Tibial artery (tissue), 4 donors: ENCODE measurements at regions not wholly inside any gene's neighbourhood (a gene's known extent, or its start where the extent isn't known, plus 50 kb on each side); places are given as distances from the start of the nearest gene placed in this dataset.
"Not testable (repeated sequence)": the region's sequence is repeated elsewhere in the genome, so short reads cannot be mapped to it uniquely, and the experiment has no call there.

ENCODE experiments used
- DNase-seq, 2 donors: peaks; one replicate each; pipeline ENCODE4 v3.0.0-alpha.2; 2019
- H3K27ac ChIP-seq, 2 donors: fragments of 200-600 bp; sonication (generic) in 1 of 2; 1 replicate in 1 of 2; 2 replicates in 1 of 2; pipeline ENCODE4 v1.5.1; 2018 to 2019; ENCODE audit warnings: mild to moderate bottlenecking in 1 of 2
- H3K27me3 ChIP-seq, 2 donors: fragments of 200-600 bp; sonication (generic) in 1 of 2; one replicate each; pipeline versions ENCODE4 v1.5.1 to v1.6.0; 2016 to 2019
- H3K36me3 ChIP-seq, 3 donors: fragments of 200-600 bp; sonication (generic) in 2 of 3; one replicate each; pipeline ENCODE4 v1.5.1; 2016 to 2019; ENCODE audit warnings: mild to moderate bottlenecking in 2 of 3
- H3K4me1 ChIP-seq, 4 donors: fragments of 200-600 bp; sonication (generic) in 2 of 4; 1 replicate in 3 of 4; 2 replicates in 1 of 4; pipeline ENCODE4 v1.5.1; 2016 to 2019
- H3K4me3 ChIP-seq, 2 donors: fragments of 200-600 bp; sonication (generic) in 1 of 2; 1 replicate in 1 of 2; 2 replicates in 1 of 2; pipeline ENCODE4 v1.5.1; 2018 to 2019; ENCODE audit warnings: mild to moderate bottlenecking in 2 of 2
- H3K9me3 ChIP-seq, 3 donors: fragments of 200-600 bp; sonication (generic) in 1 of 3; one replicate each; pipeline ENCODE4 v1.5.1; 2016 to 2019
- CTCF ChIP-seq, 2 experiments: fragments of 200-600 bp in 1 of 2; fragments of 450-650 bp in 1 of 2; IDR thresholded peaks; one replicate each; pipeline ENCODE4 v1.5.1; 2017 to 2019; ENCODE audit warnings: antibody characterized with exemption in 2 of 2, mild to moderate bottlenecking in 1 of 2, moderate library complexity in 1 of 2
- intact Hi-C: fragments of 100-400 bp; cut with DNase I; formaldehyde crosslinking; loops from one replicate; pipeline ENCODE4 v1.15.0; 2023; ENCODE audit warnings: low total_unique reads

GRCh38 chr5:145407300-145408047 is 427.7 kb downstream of the PRELID2 start:
- Histone ChIP-seq H3K9me3 (peaks cover 0 to 34% (median 22%) of the 10 kb centered on the region in 3 donors), H3K27ac (no peak overlapping the region), H3K36me3 (peaks cover 0 to 1% (median 0%) of the 10 kb centered on the region in 3 donors), H3K27me3 (no peaks in the 10 kb centered on the region), H3K4me3 (no peak overlapping the region), H3K4me1 (no peaks in the 10 kb centered on the region)
- intact Hi-C loops, result no loop called here
- DNase-seq, result no peak
- no peak for TF ChIP-seq CTCF (IDR thresholded peaks at IDR 0.05)

- DNase-seq, result no peak
- Histone ChIP-seq H3K27me3 (no peaks in the 10 kb centered on the region), H3K9me3 (peaks cover 0 to 10% (median 5%) of the 10 kb centered on the region in 3 donors), H3K4me3 (no peak overlapping the region), H3K27ac (no peak overlapping the region), H3K36me3 (no peaks in the 10 kb centered on the region), H3K4me1 (no peaks in the 10 kb centered on the region)
- TF ChIP-seq CTCF (IDR thresholded peaks at IDR 0.05), result no peak
- intact Hi-C loops, result no loop called here
Observed at GRCh38 chr5:145403992-145404391, 431.1 kb downstream of the PRELID2 start.

- H3K27me3 ChIP-seq, result no peaks in the 10 kb centered on the region
- no peaks in the 10 kb centered on the region for H3K36me3 ChIP-seq
- no peak overlapping the region for H3K4me3 ChIP-seq
- no peaks in the 10 kb centered on the region for H3K9me3 ChIP-seq
- no peak for DNase-seq
- no peak overlapping the region for H3K27ac ChIP-seq
- TF ChIP-seq CTCF (IDR thresholded peaks at IDR 0.05), result no peak
- intact Hi-C loops, result no loop called here
- no peaks in the 10 kb centered on the region for H3K4me1 ChIP-seq
Observed at GRCh38 chr5:145396888-145397287, 438.3 kb downstream of the PRELID2 start.

GRCh38 chr5:145395151-145395550 is 440.0 kb downstream of the PRELID2 start:
- H3K27ac ChIP-seq, H3K4me3 ChIP-seq, DNase-seq, intact Hi-C loops, H3K9me3 ChIP-seq, H3K27me3 ChIP-seq, H3K4me1 ChIP-seq, H3K36me3 ChIP-seq: not testable (repeated sequence)

- Histone ChIP-seq H3K27ac (no peak overlapping the region), H3K27me3 (no peaks in the 10 kb centered on the region), H3K4me3 (no peak overlapping the region), H3K9me3 (no peaks in the 10 kb centered on the region), H3K4me1 (no peaks in the 10 kb centered on the region), H3K36me3 (no peaks in the 10 kb centered on the region)
- TF ChIP-seq CTCF (IDR thresholded peaks at IDR 0.05), result no peak
- intact Hi-C loops, result no loop called here
- no peak for DNase-seq
Observed at GRCh38 chr5:145393426-145393825, 441.7 kb downstream of the PRELID2 start.

GRCh38 chr5:145389047-145389446 is 446.1 kb downstream of the PRELID2 start:
- no peaks in the 10 kb centered on the region for H3K9me3 ChIP-seq
- intact Hi-C loops, result no loop called here
- TF ChIP-seq CTCF (IDR thresholded peaks at IDR 0.05), result no peak
- H3K4me3 ChIP-seq, result no peak overlapping the region
- DNase-seq, result no peak
- no peaks in the 10 kb centered on the region for H3K36me3 ChIP-seq
- no peaks in the 10 kb centered on the region for H3K4me1 ChIP-seq
- no peak overlapping the region for H3K27ac ChIP-seq
- H3K27me3 ChIP-seq, result no peaks in the 10 kb centered on the region
